ENCODE measurements at regions not wholly inside any gene's neighbourhood (a gene's known extent, or its start where the extent isn't known, plus 50 kb on each side); places are given as distances from the start of the nearest gene placed in this dataset.

- TF ChIP-seq SAP30 (IDR thresholded peaks at IDR 0.05; ENCODE audit: insufficient read depth, insufficient replicate concordance, low read length) (no peak), SIRT6 (IDR thresholded peaks at IDR 0.05; ENCODE audit: low read length) (no peak)
Measured at GRCh38 chr9:99579964-99580363, 241.7 kb upstream of the NR4A3 start (continued).
